ENCODE measurements at regions not wholly inside any gene's neighbourhood (a gene's known extent, or its start where the extent isn't known, plus 50 kb on each side); places are given as distances from the start of the nearest gene placed in this dataset.
A peak's percentile ranks its signal among the peaks of the same experiment; 100 is the strongest.
"Not testable (repeated sequence)": the region's sequence is repeated elsewhere in the genome, so short reads cannot be mapped to it uniquely, and the experiment has no call there.

DNA sequence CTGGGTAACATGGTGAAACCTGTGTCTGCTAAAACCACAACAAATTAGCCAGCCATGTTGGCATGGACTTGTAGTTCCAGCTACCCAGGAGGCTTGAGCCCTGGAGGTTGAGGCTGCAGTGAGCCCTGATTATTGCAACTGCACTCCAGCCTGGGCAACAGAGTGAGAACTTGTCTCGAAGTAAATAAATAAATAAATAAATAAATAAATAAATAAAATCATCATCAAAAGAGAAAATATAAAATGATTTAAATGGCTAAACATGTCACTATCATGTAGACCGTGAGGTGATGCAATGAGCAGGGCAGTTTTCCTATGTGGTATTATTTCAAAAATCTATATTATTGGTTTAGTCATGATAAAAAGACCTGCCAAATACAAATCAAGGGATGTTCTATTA lies 2074.3 kb downstream of the PCDH9 start:
- DNase-seq (ENCODE audit: low read depth): no peak

DNA sequence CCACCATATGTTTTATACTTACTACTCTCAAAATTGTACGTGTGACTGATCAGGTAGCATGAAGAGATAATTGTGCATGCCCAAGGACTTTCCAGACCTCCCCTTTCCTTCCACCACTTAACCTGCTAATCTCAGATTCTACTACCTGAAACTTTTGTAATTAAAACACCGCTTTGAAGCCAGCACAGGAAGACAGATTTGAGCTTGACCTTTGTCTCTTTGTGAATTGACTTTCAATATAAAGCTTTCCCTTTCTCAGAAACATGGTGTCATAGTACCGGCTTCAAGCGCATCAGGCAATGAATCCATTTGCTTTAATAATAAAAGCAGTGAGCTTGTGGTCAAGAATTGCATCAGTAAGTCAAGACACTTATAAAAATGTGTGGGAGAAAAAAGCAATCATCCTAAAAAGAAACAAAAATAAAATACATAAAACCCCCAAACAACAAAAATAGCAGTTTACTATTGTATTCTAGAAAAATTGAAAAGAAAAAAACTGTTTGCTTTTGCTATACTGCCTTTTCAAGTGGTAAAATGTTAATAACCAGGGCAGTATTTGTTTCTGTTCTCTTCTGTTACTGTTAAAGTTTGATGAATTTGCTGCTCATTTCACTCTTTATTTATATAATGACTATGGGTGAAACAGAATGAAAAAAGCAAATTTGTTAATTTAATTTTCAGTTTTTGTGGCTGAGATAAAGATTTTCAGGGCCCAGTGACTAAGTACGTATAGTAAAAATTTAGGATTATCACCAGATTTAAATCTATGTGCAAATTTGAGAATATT lies 2075.3 kb downstream of the PCDH9 start:
- no peak for DNase-seq (ENCODE audit: low read depth)

DNA sequence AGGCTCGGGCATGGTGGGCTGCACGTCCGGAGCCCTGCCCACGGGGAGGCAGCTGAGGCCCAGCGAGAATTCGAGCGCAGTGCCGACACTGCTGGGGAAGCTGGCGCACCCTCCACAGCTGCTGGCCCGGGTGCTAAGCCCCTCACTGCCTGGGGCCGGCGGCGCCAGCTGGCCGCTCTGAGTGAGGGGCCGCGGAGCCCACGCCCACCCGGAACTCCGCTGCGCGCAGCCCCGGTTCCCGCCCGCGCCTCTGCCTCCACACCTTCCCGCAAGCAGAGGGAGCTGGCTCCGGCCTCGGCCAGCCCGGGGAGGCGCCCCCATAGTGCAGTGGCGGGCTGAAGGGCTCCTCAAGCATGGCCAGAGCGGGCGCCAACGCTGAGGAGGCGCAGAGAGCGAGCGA lies 2080.4 kb downstream of the PCDH9 start:
- DNase-seq (ENCODE audit: low read depth): no peak

DNA sequence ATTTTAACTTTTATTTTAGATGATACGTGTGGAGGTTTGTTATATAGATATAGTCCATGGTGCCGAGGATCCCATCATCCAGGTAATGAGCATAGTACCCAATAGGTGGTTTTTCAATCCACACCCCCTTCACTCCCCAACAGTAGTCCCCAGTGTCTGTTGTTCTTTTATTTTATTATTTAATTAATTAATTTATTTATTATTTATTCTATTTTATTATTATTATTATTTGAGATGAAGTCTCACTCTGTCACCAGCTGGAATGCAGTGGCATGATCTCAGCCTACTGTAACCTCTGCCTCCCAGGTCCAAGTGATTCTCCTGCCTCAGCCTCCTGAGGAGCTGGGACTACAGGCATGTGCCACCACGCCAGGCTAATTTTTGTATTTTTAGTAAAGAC lies 2086.2 kb downstream of the PCDH9 start:
- no peak for DNase-seq (ENCODE audit: low read depth)

DNA sequence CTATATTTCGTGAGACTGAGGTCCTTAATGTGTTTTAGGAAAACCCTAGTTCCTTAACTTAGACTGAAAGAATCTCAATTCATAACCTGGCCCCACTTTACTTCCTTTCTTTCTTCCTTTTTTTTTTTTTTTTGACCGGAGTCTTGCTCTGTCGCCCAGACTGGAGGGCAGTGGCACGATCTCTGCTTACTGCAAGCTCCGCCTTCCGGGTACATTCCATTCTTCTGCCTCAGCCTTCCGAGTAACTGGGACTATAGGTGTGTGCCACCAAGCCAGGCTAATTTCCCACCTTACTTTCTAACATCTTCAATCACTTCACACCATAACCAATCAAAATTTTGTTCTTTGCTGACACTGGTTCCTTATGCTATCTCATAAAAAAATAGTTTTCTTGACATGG lies 2097.0 kb downstream of the PCDH9 start:
- no peak for DNase-seq (ENCODE audit: low read depth)

DNA sequence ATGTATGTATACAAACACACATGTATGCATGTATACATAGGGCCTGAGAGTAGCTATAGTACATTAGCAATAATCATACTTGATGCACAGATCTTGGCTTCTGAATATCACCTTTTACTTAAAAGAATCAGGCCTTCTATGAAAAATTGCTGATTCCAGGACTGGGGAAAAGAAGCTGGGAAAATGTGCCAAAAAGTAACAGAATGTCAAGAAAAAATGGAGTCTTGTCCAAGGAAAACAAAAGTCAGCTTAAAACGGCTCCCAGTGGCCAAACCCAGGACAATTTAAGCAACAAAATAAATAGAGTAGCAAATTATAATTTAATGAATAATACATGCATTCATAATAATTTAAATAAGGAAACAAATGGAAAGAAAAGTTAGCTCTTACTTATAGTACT lies 2104.9 kb downstream of the PCDH9 start:
- DNase-seq (ENCODE audit: low read depth): no peak

DNA sequence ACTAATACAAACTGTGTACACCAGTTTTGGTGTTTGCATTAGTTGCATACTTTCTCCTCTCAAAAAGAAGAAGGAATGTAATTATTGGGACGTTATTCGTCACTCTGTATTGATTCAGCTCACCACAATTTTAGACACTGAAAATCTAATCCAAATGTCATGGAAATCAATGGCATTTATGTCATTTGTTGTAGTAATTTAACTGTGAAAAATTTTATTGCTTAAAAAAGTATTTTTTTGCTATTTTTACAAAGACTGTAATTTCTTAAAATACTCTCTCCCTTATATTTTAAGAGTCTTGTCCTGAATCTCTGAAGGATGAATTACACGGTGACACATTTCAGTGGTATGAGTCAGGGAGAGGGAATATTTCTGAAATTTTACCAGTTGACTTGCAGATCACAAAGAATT lies 2117.6 kb downstream of the PCDH9 start:
- peak; percentile 14 for DNase-seq (ENCODE audit: low read depth)

DNA sequence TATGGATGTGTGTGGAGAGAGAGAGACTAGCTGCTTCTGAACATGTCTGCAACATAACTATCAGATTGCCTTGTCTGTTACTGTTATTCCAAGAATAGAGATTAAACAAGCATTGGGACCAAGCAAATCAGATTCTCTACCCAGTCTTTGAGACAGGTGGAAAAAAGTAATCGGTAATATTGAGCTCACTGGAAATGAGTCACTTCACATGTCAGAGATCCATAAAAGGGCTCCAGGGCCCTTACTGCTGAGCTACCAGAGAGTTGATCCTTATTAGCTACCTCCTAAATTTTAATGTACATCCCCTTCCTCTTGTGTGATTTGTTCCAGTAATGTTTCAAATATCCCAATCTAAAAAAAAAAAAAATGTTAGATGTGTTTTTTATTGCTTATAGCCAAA lies 2118.0 kb downstream of the PCDH9 start:
- DNase-seq (ENCODE audit: low read depth): no peak

DNA sequence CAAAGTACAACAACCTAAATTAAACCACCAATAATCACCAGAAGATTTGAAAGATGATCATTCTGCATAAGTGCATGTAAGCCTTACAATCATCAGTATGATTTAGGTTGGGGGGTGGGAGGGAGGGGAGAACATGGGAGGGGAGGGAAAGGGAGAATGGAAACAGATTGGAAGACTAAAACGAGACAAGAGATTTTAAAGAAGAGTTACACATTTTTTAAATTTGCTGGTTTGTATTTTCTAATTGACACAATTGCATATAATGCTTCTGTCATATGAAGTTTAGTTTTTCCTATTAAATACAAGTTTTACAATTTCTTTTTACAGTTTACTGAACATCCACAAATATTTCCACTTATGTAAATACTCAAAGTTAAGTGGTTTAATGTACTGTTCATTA lies 2118.9 kb downstream of the PCDH9 start:
- DNase-seq (ENCODE audit: low read depth): no peak

DNA sequence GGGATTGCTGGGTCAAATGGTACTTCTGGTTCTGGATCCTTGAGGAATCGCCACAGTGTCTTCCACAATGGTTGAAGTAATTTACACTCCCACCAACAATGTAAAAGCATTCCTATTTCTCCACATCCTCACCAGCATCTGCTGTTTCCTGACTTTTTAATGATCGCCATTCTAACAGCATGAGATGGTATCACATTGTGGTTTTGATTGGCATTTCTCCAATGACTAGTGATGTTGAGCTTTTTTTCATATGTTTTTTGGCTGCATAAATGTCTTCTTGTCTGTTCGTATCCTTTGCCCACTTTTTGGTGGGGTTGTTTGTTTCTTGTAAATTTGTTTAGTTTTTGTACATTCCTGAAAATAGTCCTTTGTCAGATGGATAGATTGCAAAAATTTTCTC lies 2125.7 kb downstream of the PCDH9 start:
- DNase-seq (ENCODE audit: low read depth): not testable (repeated sequence)

DNA sequence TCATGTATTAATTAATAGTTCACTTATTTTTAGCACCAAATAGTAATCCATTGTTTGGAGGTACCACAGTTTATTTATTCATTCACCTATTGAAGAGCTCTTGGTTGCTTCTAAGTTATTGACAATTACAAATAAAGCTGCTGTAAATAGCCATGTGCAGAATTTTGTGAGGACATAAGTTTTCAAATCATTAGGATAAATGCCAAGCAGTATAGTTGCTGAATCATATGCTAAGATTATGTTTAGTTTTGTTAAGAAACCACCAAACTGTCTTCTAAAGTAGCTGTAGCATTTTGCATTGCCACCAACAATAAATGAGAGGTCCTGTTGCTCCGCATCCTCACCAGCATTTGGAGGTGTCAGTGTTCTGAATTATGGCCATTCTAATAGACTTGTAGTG lies 2126.8 kb downstream of the PCDH9 start:
- no peak for DNase-seq (ENCODE audit: low read depth)

DNA sequence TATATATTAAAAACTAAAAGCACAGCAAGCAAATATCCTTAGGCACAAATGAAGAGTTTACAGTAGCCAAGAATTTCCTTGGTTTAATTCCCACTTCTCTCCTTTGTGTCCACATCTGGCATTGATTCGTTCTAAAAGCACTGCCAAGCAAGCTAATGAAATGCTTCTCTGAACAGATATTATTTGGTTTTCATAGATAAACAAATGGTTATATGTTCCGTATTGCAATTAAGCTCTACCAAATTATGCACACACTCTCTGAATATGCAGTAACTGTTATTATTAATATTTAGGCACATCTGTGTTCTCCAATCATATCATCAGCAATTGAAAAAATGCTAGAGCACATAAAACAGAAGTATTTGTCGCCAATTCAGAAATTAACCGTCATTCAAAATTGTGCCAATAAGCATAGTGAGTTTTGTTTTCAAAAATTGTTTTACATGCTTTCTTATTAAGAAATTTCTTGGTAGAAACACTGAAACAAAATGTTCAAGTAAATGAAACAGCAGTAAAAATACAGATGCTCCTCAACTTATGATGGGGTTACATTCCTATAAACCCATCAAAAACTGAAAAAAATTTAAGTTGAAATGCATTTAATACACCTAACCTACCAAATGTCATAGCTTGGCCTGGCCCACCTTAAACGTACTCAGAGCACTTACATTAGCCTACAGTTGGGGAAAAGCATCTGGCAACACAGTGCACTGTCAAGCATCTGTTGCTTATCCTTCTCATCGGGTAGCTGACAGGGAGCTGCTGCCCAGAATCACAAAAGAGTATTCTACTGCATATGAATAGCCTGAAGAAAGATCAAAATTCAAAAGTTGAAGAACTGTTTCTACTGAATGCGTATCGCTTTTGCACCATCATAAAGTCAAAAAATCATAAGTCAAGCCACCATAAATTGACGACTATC lies 2134.7 kb downstream of the PCDH9 start:
- DNase-seq (ENCODE audit: low read depth): no peak

DNA sequence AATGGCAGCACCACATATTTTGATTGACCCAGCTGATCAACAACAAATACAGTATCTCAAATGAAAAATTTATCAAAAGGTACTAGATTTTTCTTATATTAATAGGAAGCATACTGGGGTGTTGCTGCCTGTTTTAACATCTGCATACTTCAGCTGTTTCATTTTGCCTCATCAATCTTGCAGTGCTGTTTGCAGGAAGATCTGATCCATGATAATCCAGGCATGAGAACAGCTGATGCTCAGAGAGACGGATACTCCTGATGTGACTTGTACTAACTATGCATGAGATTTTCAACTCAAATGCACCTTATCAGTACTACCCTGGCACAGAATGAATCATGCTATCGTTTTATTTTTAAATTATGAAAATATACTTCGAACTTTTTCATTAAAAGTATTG lies 2136.8 kb downstream of the PCDH9 start:
- peak; percentile 46 for DNase-seq (ENCODE audit: low read depth)

DNA sequence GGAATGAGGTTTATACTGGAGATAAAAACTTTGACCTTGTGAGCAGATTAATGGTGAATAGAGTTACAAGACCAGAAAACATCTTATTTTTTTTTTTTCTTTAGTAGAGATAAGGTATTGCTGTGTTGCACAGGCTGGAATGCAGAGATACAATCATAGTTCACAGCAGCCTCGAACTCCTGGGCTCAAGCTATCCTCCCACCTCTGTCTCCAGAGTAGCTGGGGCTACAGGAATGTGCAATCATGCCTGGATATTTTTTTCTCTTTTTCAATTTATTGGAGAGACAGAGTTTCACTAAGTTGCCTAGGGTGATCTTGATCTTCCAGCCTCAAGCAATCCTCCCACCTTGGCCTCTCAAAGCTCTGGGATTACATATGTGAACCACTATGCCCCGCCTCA lies 2139.1 kb downstream of the PCDH9 start:
- peak; percentile 63 for DNase-seq (ENCODE audit: low read depth)

DNA sequence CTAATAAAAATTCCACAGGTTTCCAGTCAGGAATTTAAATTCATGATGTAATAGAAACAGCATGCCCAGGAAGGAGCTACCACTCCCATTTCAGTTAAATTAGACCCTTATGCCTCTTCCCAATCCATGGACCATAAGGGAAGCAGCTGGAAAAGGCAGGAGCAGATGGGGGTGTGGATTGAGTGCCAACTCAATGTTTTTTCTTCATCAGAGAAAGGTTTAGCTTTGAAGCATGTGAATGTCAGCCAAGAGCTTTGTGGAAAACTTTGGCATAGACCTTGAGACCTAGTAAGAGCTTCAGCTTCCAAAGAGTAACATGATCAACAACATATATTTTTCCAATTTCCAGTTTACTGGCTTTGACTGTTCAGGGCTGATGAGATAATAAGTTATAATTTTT lies 2139.9 kb downstream of the PCDH9 start:
- no peak for DNase-seq (ENCODE audit: low read depth)

DNA sequence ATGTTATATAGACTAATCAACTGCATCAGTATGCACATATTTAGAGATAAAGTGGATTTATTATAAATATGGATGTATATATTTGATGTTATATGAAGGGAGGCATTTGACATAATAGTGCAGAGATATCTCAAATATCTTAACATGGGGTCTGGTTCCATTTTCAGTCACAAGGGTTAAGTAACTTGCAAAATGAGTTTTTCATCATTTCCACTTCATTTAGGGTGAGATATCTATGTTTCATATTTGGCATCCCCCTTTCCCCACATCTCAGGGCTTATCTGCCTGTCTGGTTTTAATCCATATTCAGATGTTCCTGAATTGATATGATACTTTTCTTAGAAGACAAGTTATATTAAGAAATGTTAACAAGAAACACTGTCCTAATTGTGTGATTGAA lies 2141.2 kb downstream of the PCDH9 start:
- DNase-seq (ENCODE audit: low read depth): no peak

DNA sequence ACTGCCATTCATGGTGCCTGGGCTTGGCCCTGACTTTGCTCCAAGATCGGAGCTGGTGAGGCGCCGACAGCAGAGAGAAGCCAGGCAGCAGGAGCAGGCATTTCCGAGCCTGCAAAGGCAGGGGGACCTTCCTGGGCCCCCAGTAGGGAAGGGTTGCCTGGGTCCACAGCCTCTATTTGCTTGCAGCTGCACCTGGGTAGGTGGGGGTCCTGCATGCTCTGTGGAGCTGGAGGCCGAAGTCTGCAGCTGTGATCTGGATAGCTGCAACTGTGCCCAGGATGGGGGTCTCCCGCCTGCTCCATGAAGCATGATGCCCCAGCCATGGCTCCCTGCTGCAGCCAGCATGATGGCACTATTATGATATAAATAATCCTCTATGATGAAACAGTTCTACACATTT lies 2144.2 kb downstream of the PCDH9 start:
- DNase-seq (ENCODE audit: low read depth): no peak

DNA sequence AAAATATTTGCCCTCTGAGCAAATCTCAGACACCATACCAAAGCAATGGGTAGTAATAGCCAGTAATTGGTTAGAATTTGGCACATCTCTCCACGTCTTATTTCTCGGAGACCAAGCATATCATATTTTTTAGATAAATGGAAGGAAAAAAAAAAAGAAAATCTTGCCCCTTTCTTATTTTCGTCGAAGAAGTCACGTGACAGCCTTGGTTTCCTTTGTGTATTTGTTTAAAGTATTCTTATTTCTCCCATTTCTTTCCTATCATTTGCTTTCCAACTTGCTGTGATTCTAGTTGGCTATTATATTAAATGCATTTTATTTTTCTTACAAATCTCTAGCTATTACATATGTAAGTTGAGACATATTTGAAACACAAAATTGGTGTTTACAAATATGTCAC lies 2155.9 kb downstream of the PCDH9 start:
- DNase-seq (ENCODE audit: low read depth): no peak

DNA sequence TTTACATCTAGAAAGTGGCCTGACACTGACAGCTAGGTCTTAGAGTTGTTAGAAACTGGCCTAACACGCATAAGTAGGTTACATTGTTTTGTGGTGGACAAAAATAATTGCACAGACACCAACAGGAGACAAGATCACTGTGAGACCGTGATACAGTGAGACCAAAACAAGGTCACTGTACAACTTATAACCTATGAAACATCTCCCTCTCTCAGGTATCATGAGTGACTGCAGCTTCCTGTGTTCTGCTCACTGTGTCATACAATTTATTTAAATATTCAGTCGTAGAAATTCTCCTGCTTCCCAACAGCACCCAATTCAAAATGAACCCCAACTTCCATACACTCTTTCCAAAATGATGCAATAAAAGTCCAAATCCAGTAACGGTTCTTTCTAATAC lies 2165.2 kb downstream of the PCDH9 start:
- DNase-seq (ENCODE audit: low read depth): no peak

DNA sequence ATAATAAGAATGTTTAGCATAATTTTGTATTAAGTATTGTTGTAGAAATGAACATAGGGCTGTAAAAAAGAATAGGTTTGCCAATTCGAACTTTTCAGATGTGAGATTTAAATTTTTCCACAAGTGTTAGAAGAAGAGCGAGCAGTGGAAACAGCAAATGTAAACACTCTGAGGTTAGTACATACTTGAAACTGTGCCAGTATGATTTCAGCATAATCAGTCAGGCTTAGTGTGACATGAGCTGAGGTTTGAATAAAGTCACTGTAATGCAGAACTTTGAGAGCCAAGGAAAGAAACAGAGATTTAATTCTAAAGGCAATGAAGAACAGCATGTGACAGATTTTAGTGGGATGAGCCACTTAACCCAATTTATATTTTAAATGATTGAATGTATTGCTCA lies 2166.4 kb downstream of the PCDH9 start:
- peak; percentile 84 for DNase-seq (ENCODE audit: low read depth)

DNA sequence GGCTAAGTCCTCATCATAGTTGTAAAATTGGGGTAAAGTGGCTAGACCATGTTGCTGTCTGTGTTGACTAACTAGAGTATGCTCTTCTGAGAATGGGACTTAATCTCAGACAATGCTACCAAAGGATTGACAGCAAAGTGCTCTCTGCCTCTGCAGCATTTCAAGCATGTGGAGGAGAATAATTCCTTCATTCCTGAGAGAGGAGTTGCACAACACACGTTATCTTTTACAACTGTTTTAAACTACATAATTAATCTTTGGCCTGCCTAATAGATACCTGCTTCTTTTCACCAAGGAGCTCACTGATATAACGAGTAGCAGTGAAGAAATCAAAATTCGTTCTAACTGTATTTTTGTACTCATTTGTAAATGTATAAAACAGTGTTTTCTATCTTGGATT lies 2172.2 kb downstream of the PCDH9 start:
- peak; percentile 86 for DNase-seq (ENCODE audit: low read depth)

DNA sequence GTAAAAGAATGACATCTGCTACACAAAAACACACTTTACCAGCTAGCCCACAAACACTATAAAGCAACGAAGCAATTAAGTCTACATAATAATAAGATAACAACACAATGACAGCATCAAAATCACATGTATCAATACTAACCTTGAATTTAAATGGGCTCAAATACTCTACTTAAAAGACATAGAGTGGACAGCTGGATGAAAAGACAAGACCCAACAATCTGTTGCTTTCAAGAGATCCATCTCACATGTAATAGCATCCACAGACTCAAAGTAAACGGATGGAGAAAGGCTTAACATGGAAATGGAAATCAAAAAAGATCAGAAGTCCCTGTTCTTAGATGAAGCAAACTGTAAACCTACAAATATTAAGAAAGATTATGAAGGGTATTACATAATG lies 2175.9 kb downstream of the PCDH9 start:
- no peak for DNase-seq (ENCODE audit: low read depth)

DNA sequence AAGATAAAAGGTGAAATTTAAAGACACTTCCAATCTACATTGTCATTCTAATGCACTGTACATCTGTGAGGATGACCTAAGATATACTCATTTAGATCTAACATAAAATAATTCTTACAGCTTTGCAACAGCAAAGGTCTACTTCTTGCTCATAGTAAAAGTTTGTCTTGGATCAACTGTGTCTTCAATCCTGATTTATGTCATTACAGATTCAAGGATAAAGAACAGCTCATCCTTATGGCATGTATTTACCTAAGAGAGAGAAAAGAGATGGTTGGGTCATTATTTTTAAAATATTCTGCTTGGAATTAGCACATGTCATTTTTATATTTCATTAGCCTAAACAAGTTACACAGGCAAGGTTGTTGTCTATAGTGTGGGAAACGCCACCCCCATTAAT lies 2193.1 kb downstream of the PCDH9 start:
- peak; percentile 21 for DNase-seq (ENCODE audit: low read depth)
